GM10266 (cell line): ENCODE measurements at regions not wholly inside any gene's neighbourhood (a gene's known extent, or its start where the extent isn't known, plus 50 kb on each side); places are given as distances from the start of the nearest gene placed in this dataset.

Experiments
- DNase-seq: peaks from one replicate; pipeline ENCODE4 v3.0.0; 2012; ENCODE audit errors: extremely low spot score
- CTCF ChIP-seq: IDR thresholded peaks from 2 replicates; pipeline ENCODE4 v1.5.1; 2012; ENCODE audit warnings: mild to moderate bottlenecking, low read depth; ENCODE audit not compliant: control insufficient read depth, insufficient read depth; ENCODE audit errors: missing control alignments

GRCh38 chr16:80121522-80121909 is 419.3 kb upstream of the DYNLRB2 start:
- no peak for TF ChIP-seq CTCF
- no peak for DNase-seq

DNA sequence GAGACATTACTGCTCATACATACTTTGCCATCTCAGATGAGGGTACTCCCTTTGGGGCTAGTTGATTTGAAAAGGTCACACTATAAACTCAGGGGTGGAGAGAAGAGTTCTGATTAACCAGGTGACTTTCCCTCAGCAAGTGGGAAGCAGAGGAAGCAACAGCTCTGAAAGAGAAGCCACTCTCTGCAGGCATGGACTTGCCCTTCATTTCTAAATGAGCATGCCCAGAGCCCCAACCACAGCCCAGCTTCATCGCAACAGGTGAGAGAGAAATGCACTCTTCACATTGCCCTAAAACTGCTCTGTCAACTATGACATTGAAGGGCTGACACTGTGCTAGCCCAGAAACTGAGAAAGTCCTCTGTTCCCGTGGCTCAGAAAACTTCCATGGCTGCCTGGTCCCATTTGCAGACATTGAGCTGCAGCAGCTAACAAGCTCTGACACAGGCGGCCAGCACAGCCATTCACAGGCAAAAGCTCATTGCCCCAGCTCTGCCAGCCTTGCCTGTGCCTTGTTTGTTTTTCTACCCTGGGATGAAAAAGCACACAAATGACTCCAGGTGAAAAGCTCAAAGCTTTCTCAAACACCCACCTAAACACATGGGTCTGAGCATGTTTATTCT is 419.8 kb upstream of the DYNLRB2 start:
- no peak for DNase-seq
- no peak for TF ChIP-seq CTCF

GRCh38 chr16:80117556-80118130 is 423.1 kb upstream of the DYNLRB2 start:
- TF ChIP-seq CTCF: no peak
- DNase-seq: no peak

GRCh38 chr16:80116711-80117110 is 424.1 kb upstream of the DYNLRB2 start:
- TF ChIP-seq CTCF: no peak
- DNase-seq: no peak

GRCh38 chr16:80114699-80115098 is 426.1 kb upstream of the DYNLRB2 start:
- DNase-seq: no peak
- TF ChIP-seq CTCF: no peak

GRCh38 chr16:80113873-80114574 is 426.8 kb upstream of the DYNLRB2 start:
- TF ChIP-seq CTCF: no peak
- no peak for DNase-seq

GRCh38 chr16:80109581-80109980 is 431.2 kb upstream of the DYNLRB2 start:
- no peak for DNase-seq
- TF ChIP-seq CTCF: no peak
